A673 (cell line): ENCODE measurements at regions not wholly inside any gene's neighbourhood (a gene's known extent, or its start where the extent isn't known, plus 50 kb on each side); places are given as distances from the start of the nearest gene placed in this dataset.
"Not testable (repeated sequence)": the region's sequence is repeated elsewhere in the genome, so short reads cannot be mapped to it uniquely, and the experiment has no call there.

Source experiments
- BruUV-seq: library from RNA; stranded (reverse); fragments of 400-500 nt; replicated peaks from 2 replicates; lab custom pipeline; 2021; lab: Mats Ljungman, UMichigan
- CTCF ChIA-PET: fragments of 300-600 bp; sonication (Branson Sonifier 250); formaldehyde crosslinking; loops from one replicate; lab custom pipeline; 2022; ENCODE audit warnings: antibody characterized with exemption; lab: Charles Lee
- POLR2A ChIA-PET: fragments of 300-600 bp; sonication (Branson Sonifier 250); formaldehyde crosslinking; loops from one replicate; lab custom pipeline; 2022; ENCODE audit warnings: antibody characterized with exemption; ENCODE audit not compliant: low non-redundant PET; lab: Charles Lee
- DNase-seq: peaks from one replicate; pipeline ENCODE4 v3.0.0-alpha.2; 2015; ENCODE audit warnings: low spot score
- H3K27ac ChIP-seq: fragments of 200-600 bp; sonication (generic); 2 replicates; pipeline ENCODE4 v1.5.1; 2016; ENCODE audit warnings: mixed run types, low read depth, mild to moderate bottlenecking, mixed read lengths, antibody characterized with exemption, low read length; ENCODE audit not compliant: poor library complexity, severe bottlenecking
- H3K27me3 ChIP-seq: fragments of 200-600 bp; sonication (generic); replicated peaks from 2 replicates; pipeline ENCODE4 v1.6.1; 2017; ENCODE audit warnings: mixed run types, low read depth, mild to moderate bottlenecking, mixed read lengths, antibody characterized with exemption, low read length; ENCODE audit not compliant: insufficient read depth, poor library complexity
- H3K36me3 ChIP-seq: fragments of 200-600 bp; sonication (generic); 2 replicates; pipeline ENCODE4 v1.6.1; 2016; ENCODE audit warnings: mixed run types, mild to moderate bottlenecking, mixed read lengths, antibody characterized with exemption, low read length; ENCODE audit not compliant: insufficient read depth, poor library complexity, severe bottlenecking
- H3K4me1 ChIP-seq: fragments of 200-600 bp; sonication (generic); 2 replicates; pipeline ENCODE4 v1.6.1; 2017; ENCODE audit warnings: mixed run types, mild to moderate bottlenecking, mixed read lengths, antibody characterized with exemption, low read length; ENCODE audit not compliant: insufficient read depth, poor library complexity, severe bottlenecking
- H3K4me3 ChIP-seq: fragments of 200-600 bp; sonication (generic); 2 replicates; pipeline ENCODE4 v1.5.1; 2016; ENCODE audit warnings: low read depth, mixed run types, mild to moderate bottlenecking, mixed read lengths, low read length; ENCODE audit not compliant: poor library complexity, severe bottlenecking
- H3K9me3 ChIP-seq: fragments of 200-600 bp; sonication (generic); 2 replicates; pipeline ENCODE4 v1.6.1; 2016; ENCODE audit warnings: mixed run types, low read depth, mild to moderate bottlenecking, mixed read lengths, antibody characterized with exemption, low read length; ENCODE audit not compliant: poor library complexity, severe bottlenecking
- CTCF ChIP-seq: fragments of 300-800, 200-600 bp; sonication (generic); conservative IDR thresholded peaks from 2 replicates; pipeline ENCODE4 v1.5.1; 2017; ENCODE audit warnings: low read depth, mild to moderate bottlenecking, antibody characterized with exemption, low read length, moderate library complexity, mixed read lengths
- EZH2 ChIP-seq: fragments of 200-600 bp; sonication (generic); IDR thresholded peaks from 2 replicates; pipeline ENCODE4 v1.6.1; 2017; ENCODE audit warnings: borderline replicate concordance, low read depth, mild to moderate bottlenecking, mixed read lengths, antibody characterized with exemption, low read length; ENCODE audit not compliant: poor library complexity, severe bottlenecking
- intact Hi-C: fragments of 100-400 bp; cut with micrococcal nuclease; formaldehyde crosslinking; loops from one replicate; pipeline ENCODE4 v1.10.0; 2022; ENCODE audit not compliant: unreplicated experiment

GRCh38 chr3:103873021-103873420 lies 1438.2 kb downstream of the ZPLD1 start:
- CTCF ChIA-PET = no interaction called here

GRCh38 chr3:103873897-103874545 lies 1439.2 kb downstream of the ZPLD1 start:
- BruUV-seq = no TSS peak
- intact Hi-C loops = no loop called here

More at GRCh38 chr3:103873021-103873420, 1438.2 kb downstream of the ZPLD1 start:
- intact Hi-C loops = no loop called here
- no peak for DNase-seq
- no peaks in the 10 kb centered on the region for H3K4me1 ChIP-seq
- H3K9me3 ChIP-seq = no peaks in the 10 kb centered on the region
- H3K27ac ChIP-seq = no peak overlapping the region
- H3K36me3 ChIP-seq = no peaks in the 10 kb centered on the region
- TF ChIP-seq EZH2 = no peak
- POLR2A ChIA-PET = no interaction called here
- H3K4me3 ChIP-seq = no peak overlapping the region
- no peaks in the 10 kb centered on the region for H3K27me3 ChIP-seq
- BruUV-seq = no TSS peak

GRCh38 chr3:103881809-103882208 lies 1447.0 kb downstream of the ZPLD1 start:
- CTCF ChIA-PET, H3K4me3 ChIP-seq, POLR2A ChIA-PET, H3K36me3 ChIP-seq, DNase-seq, intact Hi-C loops, H3K9me3 ChIP-seq, H3K27ac ChIP-seq, H3K4me1 ChIP-seq, H3K27me3 ChIP-seq, BruUV-seq: not testable (repeated sequence)

More at GRCh38 chr3:103873897-103874545, 1439.2 kb downstream of the ZPLD1 start:
- Histone ChIP-seq H3K27me3 (no peaks in the 10 kb centered on the region), H3K4me3 (no peak overlapping the region), H3K9me3 (no peaks in the 10 kb centered on the region), H3K27ac (no peak overlapping the region), H3K36me3 (no peaks in the 10 kb centered on the region), H3K4me1 (no peaks in the 10 kb centered on the region)
- CTCF ChIA-PET = no interaction called here
- POLR2A ChIA-PET = no interaction called here
- no peak for DNase-seq
- TF ChIP-seq EZH2 = no peak

GRCh38 chr3:103889675-103890074 lies 1454.9 kb downstream of the ZPLD1 start:
- intact Hi-C loops = no loop called here
- no peak overlapping the region for H3K4me3 ChIP-seq
- POLR2A ChIA-PET = no interaction called here
- H3K9me3 ChIP-seq = no peaks in the 10 kb centered on the region
- CTCF ChIA-PET = no interaction called here
- no TSS peak for BruUV-seq
- no peaks in the 10 kb centered on the region for H3K4me1 ChIP-seq
- no peak overlapping the region for H3K27ac ChIP-seq
- H3K27me3 ChIP-seq = no peaks in the 10 kb centered on the region
- H3K36me3 ChIP-seq = no peaks in the 10 kb centered on the region
- no peak for DNase-seq
- TF ChIP-seq EZH2 = no peak
- no peak for TF ChIP-seq CTCF
